Activated T-cell treated with anti-CD3 and anti-CD28 coated beads, Interleukin-2, amount 50 U/mL, for 4 hours (primary cell): ENCODE measurements at regions not wholly inside any gene's neighbourhood (a gene's known extent, or its start where the extent isn't known, plus 50 kb on each side); places are given as distances from the start of the nearest gene placed in this dataset.

Source experiments
- ATAC-seq, 2 donors: fragments of 200-7000 bp; cut with Tn5 transposase; one replicate each; pipeline ENCODE4 v1.10.0; 2021
- DNase-seq: peaks from one replicate; pipeline ENCODE4 v3.0.0-alpha.2; 2020
- H3K27me3 Mint-ChIP-seq: one replicate; pipeline ENCODE4 v1.8.0; 2021; ENCODE audit warnings: low read depth, mixed read lengths
- H3K36me3 Mint-ChIP-seq: one replicate; pipeline ENCODE4 v1.8.0; 2022; ENCODE audit warnings: mixed read lengths; ENCODE audit not compliant: insufficient read depth
- H3K4me1 Mint-ChIP-seq: one replicate; pipeline ENCODE4 v1.8.0; 2021; ENCODE audit warnings: low read depth, mixed read lengths
- H3K4me3 Mint-ChIP-seq: one replicate; pipeline ENCODE4 v1.8.0; 2021; ENCODE audit warnings: mild to moderate bottlenecking, moderate library complexity, mixed read lengths
- H3K9me3 Mint-ChIP-seq: one replicate; pipeline ENCODE4 v1.8.0; 2021; ENCODE audit warnings: mixed read lengths

DNA sequence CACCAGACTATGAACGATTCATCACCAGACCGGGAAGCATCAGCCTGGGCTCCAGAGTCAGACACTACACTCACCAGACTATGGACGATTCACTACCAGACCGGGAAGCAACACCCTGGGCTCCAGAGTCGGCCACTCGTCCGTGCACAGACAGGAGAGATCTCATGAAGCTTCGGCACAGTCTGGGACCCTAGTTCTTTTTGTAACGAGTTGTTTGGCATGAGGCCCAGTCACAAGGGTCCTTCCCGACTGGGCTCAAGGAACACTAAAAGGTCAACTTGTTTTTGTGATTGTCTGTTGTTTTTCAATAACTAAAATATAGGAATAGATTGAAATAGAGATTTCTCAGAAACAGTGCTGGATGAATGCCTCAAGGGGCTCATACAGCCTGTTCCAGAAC, 1141.6 kb upstream of the MIR17HG start:
- H3K27me3 Mint-ChIP-seq: no peaks in the 10 kb centered on the region
- ATAC-seq: no peak
- no peak overlapping the region for H3K4me3 Mint-ChIP-seq
- no peak for DNase-seq
- no peaks in the 10 kb centered on the region for H3K4me1 Mint-ChIP-seq
- peaks cover 28% of the 10 kb centered on the region for H3K9me3 Mint-ChIP-seq
- H3K36me3 Mint-ChIP-seq: no peaks in the 10 kb centered on the region

DNA sequence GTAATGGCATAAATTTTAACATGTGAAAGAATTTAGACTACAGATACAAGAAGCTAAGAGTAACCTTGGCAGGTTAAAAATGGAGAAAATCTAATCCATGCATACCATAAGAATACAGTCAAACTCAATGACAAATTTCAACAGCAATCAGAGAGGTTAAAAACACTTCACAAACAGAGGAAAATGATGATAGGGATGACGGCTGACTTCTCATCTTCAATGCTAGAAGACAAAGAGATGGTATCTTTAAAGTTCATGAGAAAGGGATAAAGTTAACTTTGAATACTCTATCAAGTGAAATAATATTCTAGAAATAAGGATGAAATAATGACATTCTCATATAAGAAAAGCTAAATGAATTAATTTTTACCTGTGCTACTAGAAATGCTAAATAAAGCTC, 1130.2 kb upstream of the MIR17HG start:
- DNase-seq (no peak), ATAC-seq (no peak)
- H3K4me1 Mint-ChIP-seq: no peaks in the 10 kb centered on the region
- H3K9me3 Mint-ChIP-seq: peaks cover 15% of the 10 kb centered on the region
- no peaks in the 10 kb centered on the region for H3K36me3 Mint-ChIP-seq
- H3K27me3 Mint-ChIP-seq: no peaks in the 10 kb centered on the region
- H3K4me3 Mint-ChIP-seq: no peak overlapping the region

DNA sequence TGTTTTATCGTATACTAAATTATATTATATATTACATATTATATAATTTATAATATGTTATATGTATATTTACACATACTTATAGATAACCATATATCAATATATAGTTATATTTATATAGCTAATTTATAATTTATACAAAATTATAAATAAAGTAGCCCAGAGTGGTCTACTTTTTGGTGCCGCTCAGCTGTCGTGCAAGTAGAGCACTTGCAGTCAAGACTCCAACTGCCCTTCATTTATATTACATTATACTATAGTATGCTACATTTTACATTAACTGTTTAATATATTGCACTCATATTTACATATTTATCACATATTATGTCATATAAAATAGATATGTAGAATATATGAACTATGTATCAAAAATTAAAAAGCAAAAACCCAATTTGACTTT, 1124.7 kb upstream of the MIR17HG start:
- no peak for ATAC-seq
- no peak overlapping the region for H3K4me3 Mint-ChIP-seq

DNA sequence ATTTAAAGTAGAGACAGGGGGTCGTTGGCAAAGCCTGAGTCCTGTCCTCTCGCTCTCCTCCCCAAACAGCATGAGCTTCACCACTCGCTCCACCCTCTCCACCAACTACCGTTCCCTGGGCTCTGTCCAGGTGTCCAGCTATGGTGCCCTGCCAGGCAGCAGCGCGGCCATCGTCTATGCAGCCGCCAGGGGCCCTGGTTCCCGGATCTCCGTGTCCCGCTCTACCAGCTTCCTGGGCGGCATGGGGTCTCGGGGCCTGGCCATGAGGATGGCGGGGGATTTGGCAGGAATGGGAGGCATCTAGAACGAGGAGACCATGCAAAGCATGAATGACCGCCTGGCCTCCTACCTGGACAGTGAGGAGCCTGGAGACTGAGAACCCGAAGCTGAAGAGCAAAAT, 1117.2 kb upstream of the MIR17HG start:
- Mint-ChIP-seq H3K4me1 (no peaks in the 10 kb centered on the region), H3K4me3 (no peak overlapping the region), H3K36me3 (no peaks in the 10 kb centered on the region), H3K27me3 (no peaks in the 10 kb centered on the region), H3K9me3 (peaks cover 21% of the 10 kb centered on the region)
- DNase-seq (no peak), ATAC-seq (no peak)

More for the DNA sequence above, 1124.7 kb upstream of the MIR17HG start:
- DNase-seq: no peak
- H3K36me3 Mint-ChIP-seq: no peaks in the 10 kb centered on the region
- no peaks in the 10 kb centered on the region for H3K4me1 Mint-ChIP-seq
- peaks cover 8% of the 10 kb centered on the region for H3K9me3 Mint-ChIP-seq
- H3K27me3 Mint-ChIP-seq: no peaks in the 10 kb centered on the region

DNA sequence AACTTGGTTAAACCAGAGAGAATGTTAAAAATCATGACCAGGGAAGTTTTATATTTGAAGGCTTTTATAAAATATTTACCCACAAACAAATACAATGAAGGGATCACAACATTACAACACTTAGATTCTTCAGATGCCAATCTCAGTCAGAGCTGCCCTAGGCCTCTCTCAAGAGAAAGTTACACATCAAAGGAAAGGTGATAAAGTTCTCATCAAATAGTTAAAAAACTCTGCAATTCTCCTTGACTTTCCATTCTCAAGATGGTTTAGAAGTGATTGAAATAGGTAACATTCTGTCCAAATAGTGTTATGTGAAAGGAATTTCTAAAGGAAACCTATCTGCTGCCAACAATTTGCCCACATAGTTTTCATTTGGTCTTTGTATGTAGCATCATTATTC, 1115.2 kb upstream of the MIR17HG start:
- DNase-seq: no peak
- Mint-ChIP-seq H3K36me3 (no peaks in the 10 kb centered on the region), H3K9me3 (peaks cover 26% of the 10 kb centered on the region), H3K4me1 (no peaks in the 10 kb centered on the region), H3K4me3 (no peak overlapping the region), H3K27me3 (no peaks in the 10 kb centered on the region)
- no peak for ATAC-seq

DNA sequence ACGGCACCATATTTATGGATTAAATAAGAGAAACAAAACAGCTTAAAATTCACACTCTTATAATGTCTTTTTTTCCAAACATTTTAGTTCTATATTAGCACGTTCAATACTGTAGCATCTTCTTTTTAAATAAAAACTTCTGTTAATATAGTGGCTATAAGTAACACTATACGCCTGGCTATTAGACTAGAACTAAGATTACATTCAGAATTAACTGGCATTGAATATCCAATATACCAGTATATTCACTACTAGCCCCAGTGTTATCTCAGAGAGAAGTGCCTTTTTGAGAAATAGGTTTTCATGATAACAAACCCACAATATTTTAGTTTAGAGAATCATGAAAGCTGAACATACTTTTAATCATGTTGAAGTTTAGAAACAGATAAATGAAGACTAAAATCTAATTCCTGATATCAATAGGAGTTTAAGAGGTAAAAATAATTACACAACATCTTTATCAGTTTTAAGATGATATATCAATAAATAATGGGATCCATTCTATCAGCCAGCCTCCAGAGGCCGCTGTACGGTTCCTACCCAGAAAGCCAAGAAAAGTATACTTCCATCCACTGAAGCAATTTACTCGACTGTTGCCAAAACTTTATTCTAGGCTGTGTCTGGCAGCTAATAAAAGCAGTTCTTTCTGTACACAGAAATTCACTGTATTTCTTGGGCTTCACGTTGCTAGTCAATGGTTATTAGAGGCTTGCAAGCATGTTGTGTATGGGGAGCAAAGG, 1113.4 kb upstream of the MIR17HG start:
- ATAC-seq: no peak
- Mint-ChIP-seq H3K27me3 (no peaks in the 10 kb centered on the region), H3K9me3 (peaks cover 29% of the 10 kb centered on the region), H3K36me3 (no peaks in the 10 kb centered on the region), H3K4me1 (no peaks in the 10 kb centered on the region), H3K4me3 (no peak overlapping the region)
- no peak for DNase-seq

DNA sequence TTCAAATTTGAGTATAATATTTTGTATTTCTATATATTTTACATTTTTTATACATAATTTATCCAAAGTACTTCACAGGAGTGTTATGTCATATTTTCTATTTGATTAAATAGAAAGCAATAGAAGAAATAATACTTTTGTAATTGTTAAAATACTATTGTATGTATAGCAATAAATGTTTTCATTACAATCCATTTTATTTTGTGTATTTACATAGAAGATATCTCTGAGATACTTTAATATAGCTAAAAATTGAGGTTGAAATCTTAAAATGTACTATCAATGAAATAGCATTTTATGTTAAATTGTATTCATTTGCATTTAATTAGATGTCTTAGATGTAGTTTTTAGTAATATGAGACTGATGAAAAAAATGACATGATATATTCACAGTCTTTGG, 1109.6 kb upstream of the MIR17HG start:
- Mint-ChIP-seq H3K9me3 (peaks cover 22% of the 10 kb centered on the region), H3K36me3 (no peaks in the 10 kb centered on the region), H3K4me3 (no peak overlapping the region), H3K27me3 (no peaks in the 10 kb centered on the region), H3K4me1 (no peaks in the 10 kb centered on the region)
- no peak for ATAC-seq
- no peak for DNase-seq

DNA sequence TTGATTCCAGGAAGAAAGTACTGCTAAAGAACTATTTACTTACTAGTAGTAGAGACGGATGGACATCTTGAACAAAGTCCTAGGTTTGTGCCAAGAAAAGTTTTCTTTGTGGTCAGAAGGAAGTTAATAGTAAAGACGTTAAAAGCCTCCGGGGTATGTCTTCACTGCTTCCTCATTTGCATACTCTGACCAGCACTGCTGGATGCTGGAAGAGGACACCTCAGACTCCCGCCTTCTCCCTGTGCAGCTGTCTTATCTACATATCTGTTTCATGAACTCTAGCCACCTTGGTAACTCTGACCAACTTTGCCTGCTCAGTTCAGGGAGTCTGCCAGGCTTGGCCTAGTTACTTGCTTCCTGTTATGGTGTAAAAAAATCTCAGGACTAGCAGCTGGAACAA, 1109.1 kb upstream of the MIR17HG start:
- ATAC-seq: no peak
- H3K36me3 Mint-ChIP-seq: no peaks in the 10 kb centered on the region
- DNase-seq: no peak
- no peak overlapping the region for H3K4me3 Mint-ChIP-seq
- no peaks in the 10 kb centered on the region for H3K27me3 Mint-ChIP-seq
- H3K9me3 Mint-ChIP-seq: peaks cover 22% of the 10 kb centered on the region
- no peaks in the 10 kb centered on the region for H3K4me1 Mint-ChIP-seq

DNA sequence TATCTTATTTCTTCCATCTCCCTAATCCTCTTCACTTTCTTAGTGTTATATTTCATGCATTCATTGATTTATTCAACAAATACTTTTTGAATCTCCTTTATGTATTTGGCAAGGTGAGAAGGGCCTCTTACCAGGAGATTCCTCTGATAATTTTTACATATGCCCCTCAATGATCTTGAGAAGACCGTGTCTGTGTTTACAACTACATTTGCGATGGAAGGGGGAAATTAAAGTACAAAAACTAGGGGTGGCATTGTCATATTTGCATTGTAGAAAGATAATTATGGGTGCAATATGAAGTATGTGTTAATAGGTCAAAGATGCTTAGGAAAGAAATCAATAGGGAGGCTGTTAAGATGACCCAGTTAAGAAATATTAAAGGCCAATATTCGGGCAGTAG, 1108.4 kb upstream of the MIR17HG start:
- peaks cover 22% of the 10 kb centered on the region for H3K9me3 Mint-ChIP-seq
- no peak for DNase-seq
- no peaks in the 10 kb centered on the region for H3K27me3 Mint-ChIP-seq
- H3K4me1 Mint-ChIP-seq: no peaks in the 10 kb centered on the region
- no peaks in the 10 kb centered on the region for H3K36me3 Mint-ChIP-seq
- no peak for ATAC-seq
- H3K4me3 Mint-ChIP-seq: no peak overlapping the region

DNA sequence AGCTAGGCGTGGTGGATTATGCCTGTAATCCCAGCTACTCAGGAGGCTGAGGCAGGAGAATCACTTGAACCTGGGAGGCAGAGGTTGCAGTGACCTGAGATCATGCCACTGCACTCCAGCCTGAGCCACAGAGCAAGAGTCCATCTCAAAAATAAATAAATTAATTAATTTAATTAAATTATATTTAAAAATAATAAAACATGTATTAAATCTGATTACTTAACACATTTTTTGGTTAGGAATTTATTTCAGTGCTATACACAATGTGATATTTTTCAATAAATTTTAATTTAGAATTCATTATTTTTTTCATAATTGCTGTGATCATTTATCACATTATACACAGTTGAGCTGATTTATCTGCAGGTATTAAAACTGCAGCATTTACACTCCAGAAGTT, 1101.5 kb upstream of the MIR17HG start:
- ATAC-seq (no peak), DNase-seq (no peak)
- H3K4me3 Mint-ChIP-seq: no peak overlapping the region
- no peaks in the 10 kb centered on the region for H3K36me3 Mint-ChIP-seq
- H3K9me3 Mint-ChIP-seq: peaks cover 11% of the 10 kb centered on the region
- no peaks in the 10 kb centered on the region for H3K27me3 Mint-ChIP-seq
- no peaks in the 10 kb centered on the region for H3K4me1 Mint-ChIP-seq

DNA sequence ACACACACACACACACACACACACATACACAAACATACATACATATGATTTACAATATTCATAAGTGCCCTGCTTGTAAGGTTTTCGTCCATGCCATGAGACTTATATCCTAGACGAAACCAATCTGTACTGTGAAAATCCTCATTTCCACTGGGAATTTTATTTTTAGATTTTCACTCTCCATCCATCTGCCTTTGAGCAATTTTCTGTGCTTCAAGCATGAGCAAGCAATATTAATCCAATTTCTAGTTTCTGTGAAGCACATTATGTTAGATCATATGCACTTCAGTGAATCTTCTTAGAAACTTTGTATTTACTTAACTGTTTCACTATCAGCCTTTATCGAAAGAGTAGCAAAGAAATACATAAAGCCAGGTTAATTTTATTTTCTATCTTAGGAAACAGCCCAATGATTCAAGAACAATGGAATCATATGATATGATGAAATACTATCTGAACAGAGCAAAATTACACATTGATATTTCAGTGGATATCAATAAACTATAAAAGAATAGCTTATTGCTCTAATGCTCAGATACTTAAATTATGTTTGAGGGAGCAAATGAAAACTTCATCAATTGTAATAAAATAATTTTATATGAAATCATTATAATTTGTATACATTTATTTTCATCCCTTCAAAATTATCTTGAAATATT, 1100.7 kb upstream of the MIR17HG start:
- no peaks in the 10 kb centered on the region for H3K27me3 Mint-ChIP-seq
- H3K4me1 Mint-ChIP-seq: no peaks in the 10 kb centered on the region
- ATAC-seq (no peak), DNase-seq (no peak)
- H3K36me3 Mint-ChIP-seq: no peaks in the 10 kb centered on the region
- H3K9me3 Mint-ChIP-seq: peaks cover 11% of the 10 kb centered on the region
- no peak overlapping the region for H3K4me3 Mint-ChIP-seq

DNA sequence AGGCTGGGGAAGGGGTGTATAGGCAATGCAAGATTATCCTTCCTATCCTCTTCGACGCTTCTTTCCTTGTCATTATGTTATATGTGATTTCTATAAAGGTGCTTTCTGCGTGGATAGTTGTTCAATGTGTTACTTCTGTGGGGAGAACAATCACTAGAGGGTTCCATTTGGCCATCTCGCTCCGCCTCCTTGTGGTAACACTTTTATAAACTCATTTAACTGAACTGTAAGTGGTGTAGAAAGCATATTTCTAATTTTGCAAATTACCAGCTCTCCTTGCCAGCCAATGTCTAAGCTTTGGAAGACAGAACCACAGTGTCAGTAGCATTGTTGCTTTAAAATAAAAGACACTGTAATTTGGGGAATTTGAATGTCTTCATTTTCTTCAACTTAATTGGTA, 1093.7 kb upstream of the MIR17HG start:
- H3K27me3 Mint-ChIP-seq: no peaks in the 10 kb centered on the region
- ATAC-seq: no peak
- peaks cover 7% of the 10 kb centered on the region for H3K9me3 Mint-ChIP-seq
- DNase-seq: no peak
- H3K4me1 Mint-ChIP-seq: no peaks in the 10 kb centered on the region
- no peak overlapping the region for H3K4me3 Mint-ChIP-seq
- no peaks in the 10 kb centered on the region for H3K36me3 Mint-ChIP-seq

DNA sequence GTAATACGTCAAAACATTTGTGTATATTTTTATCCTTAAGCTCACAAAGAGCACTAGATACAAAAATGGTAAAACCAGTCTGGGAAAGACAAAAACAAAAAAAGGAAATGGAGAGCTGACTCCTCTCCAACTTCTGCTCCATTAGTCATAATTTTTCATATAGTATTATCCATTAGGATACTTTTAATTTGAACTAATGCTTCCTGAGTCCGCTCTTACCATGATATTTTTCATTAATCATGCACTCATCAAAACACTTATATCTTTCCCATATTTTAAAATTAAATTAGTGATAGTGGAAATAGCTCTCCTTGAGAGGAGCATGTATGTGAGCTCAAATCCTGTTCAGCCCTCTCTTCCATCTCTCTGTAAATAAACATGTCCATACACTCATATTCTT, 1093.0 kb upstream of the MIR17HG start:
- no peak for ATAC-seq
- DNase-seq: no peak
- Mint-ChIP-seq H3K9me3 (peaks cover 7% of the 10 kb centered on the region), H3K4me3 (no peak overlapping the region), H3K36me3 (no peaks in the 10 kb centered on the region), H3K27me3 (no peaks in the 10 kb centered on the region), H3K4me1 (no peaks in the 10 kb centered on the region)

DNA sequence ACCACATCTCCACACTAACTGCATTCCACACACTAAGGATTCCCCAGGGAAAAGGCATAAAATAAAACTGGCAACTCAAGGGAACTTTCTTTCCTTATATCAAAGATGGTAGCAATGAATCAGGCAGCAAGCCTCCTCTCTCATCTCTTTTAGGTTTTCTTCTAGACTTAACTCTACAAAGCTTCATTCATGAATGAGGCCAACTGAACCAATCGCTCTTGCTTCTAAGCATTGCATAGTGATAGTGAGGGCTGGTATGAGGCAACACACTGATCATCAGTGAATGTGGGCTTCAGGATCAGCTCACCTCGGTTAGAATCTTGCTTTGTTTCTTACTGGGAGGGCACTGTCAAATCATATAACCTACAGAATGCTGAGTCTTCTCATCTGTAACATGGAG, 1090.7 kb upstream of the MIR17HG start:
- Mint-ChIP-seq H3K4me1 (no peaks in the 10 kb centered on the region), H3K4me3 (no peak overlapping the region), H3K36me3 (no peaks in the 10 kb centered on the region), H3K27me3 (no peaks in the 10 kb centered on the region), H3K9me3 (peaks cover 7% of the 10 kb centered on the region)
- DNase-seq: no peak
- no peak for ATAC-seq

DNA sequence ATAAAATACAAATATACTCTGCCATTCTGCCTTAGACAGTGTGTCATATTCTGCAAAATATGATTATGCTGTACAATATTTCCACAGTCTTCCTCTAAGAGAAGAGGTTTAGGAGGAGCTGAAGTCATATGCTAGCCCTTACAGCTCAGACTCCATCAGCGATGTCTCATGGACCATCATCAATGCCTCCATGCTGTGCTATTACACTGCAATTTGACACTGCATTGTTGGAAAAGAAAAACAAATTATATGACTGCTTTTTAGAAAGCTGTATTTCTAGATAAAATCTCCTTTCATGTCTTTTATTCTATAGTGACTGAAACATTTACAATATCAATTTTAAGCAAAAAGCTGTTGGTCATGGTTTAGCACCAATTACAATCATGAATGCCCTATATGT, 1089.4 kb upstream of the MIR17HG start:
- Mint-ChIP-seq H3K9me3 (peaks cover 7% of the 10 kb centered on the region), H3K36me3 (no peaks in the 10 kb centered on the region), H3K4me1 (no peaks in the 10 kb centered on the region), H3K27me3 (no peaks in the 10 kb centered on the region), H3K4me3 (no peak overlapping the region)
- DNase-seq (no peak), ATAC-seq (no peak)
